ENCODE measurements at regions not wholly inside any gene's neighbourhood (a gene's known extent, or its start where the extent isn't known, plus 50 kb on each side); places are given as distances from the start of the nearest gene placed in this dataset.

DNA sequence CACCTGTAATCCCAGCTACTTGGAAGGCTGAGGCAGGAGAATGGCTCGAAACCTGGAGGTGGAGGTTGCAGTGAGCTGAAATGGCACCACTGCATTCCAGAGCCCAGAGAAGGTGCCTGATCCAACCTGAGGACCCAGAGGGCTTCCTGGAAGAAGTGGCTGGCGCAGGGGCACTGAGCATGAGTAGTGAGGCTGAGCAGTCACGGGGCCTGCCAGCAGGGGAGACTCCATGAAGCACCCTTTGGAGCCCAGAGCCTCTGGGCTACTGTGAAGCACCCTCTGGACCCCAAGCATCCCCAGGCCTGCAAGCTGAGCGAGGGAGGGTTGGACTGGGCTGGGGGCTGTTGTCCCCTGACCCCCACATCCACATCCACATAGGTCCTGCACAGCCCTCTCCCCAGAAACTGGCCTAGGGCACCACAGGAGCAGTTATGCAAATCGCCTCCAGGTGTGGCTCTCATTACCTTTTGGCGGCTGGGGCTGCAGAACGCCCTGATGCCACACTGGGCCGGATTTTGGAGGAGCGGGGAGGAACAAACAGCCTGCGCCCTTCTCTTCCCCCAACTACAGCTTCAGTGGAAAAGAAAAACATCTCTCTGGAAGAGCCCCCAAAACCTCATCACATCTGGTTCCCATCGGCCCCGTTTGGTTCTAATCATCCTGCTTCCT is 78.2 kb upstream of the TARDBP start:
- Mint-ChIP-seq H3K9me3 (no peaks in the 10 kb centered on the region), H3K27ac (no peak overlapping the region), H3K4me3 (no peak overlapping the region), H3K27me3 (ENCODE audit: low read depth) (no peaks in the 10 kb centered on the region), H3K36me3 (no peaks in the 10 kb centered on the region), H3K4me1 (peaks cover 18% of the 10 kb centered on the region)
- TF ChIP-seq, protein P1, sequence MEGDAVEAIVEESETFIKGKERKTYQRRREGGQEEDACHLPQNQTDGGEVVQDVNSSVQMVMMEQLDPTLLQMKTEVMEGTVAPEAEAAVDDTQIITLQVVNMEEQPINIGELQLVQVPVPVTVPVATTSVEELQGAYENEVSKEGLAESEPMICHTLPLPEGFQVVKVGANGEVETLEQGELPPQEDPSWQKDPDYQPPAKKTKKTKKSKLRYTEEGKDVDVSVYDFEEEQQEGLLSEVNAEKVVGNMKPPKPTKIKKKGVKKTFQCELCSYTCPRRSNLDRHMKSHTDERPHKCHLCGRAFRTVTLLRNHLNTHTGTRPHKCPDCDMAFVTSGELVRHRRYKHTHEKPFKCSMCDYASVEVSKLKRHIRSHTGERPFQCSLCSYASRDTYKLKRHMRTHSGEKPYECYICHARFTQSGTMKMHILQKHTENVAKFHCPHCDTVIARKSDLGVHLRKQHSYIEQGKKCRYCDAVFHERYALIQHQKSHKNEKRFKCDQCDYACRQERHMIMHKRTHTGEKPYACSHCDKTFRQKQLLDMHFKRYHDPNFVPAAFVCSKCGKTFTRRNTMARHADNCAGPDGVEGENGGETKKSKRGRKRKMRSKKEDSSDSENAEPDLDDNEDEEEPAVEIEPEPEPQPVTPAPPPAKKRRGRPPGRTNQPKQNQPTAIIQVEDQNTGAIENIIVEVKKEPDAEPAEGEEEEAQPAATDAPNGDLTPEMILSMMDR (IDR thresholded peaks at IDR 0.05; ENCODE audit: unreplicated experiment): no peak
- no peak for DNase-seq (ENCODE audit: low spot score in 2 of 2, unreplicated experiment in 2 of 2)

DNA sequence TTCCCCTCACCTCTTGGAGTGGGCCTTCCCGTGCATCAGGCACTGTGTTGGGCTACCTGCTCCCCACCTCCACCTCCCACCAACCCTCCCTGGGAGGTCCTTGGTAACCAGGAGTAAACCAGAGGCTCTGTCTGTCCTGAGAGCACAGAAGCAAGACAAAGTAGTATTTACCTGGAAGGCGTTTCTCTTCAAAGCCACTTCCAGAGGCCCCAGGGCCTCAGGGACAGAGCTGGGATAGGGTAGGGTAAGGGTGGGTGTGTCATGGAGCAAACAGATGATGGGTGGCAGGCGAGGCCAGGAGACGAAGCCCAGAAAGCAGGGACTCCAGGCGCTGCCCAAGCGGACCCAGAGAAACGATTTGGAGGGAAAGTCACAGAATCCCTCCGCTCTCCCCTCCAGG is 77.2 kb upstream of the TARDBP start:
- TF ChIP-seq, protein P1 (IDR thresholded peaks at IDR 0.05; ENCODE audit: unreplicated experiment): no peak
- no peak for DNase-seq (ENCODE audit: low spot score in 2 of 2, unreplicated experiment in 2 of 2)

DNA sequence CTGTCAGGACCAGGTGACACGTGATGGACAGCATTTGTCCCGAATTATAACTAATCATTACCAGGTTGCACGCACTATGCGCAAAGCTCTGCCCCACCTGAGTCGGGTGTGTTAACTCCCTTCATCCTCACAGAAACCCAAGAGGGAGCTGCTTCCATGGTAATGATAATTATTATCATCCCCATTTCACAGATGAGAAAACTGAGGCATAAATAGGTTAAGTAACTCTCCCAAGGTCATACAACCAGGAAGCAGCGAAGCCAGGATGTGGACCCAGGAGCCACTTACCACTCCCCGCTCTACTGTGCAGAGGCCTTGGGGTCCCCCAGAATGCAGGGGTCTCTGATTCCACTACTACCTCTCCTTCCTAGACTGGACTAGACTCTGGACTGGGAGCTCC is 76.7 kb upstream of the TARDBP start:
- no peak overlapping the region for H3K27ac Mint-ChIP-seq
- no peak for DNase-seq (ENCODE audit: low spot score in 2 of 2, unreplicated experiment in 2 of 2)
- no peak overlapping the region for H3K4me3 Mint-ChIP-seq

More for the DNA sequence above, 77.2 kb upstream of the TARDBP start:
- peaks cover 28% of the 10 kb centered on the region for H3K4me1 Mint-ChIP-seq
- no peak overlapping the region for H3K4me3 Mint-ChIP-seq
- no peaks in the 10 kb centered on the region for H3K36me3 Mint-ChIP-seq
- no peaks in the 10 kb centered on the region for H3K27me3 Mint-ChIP-seq (ENCODE audit: low read depth)
- H3K9me3 Mint-ChIP-seq: no peaks in the 10 kb centered on the region
- H3K27ac Mint-ChIP-seq: no peak overlapping the region

GRCh38 chr1:10936998-10937901 is 75.2 kb upstream of the TARDBP start:
- Mint-ChIP-seq H3K9me3 (no peaks in the 10 kb centered on the region), H3K36me3 (no peaks in the 10 kb centered on the region), H3K4me3 (no peak overlapping the region), H3K27me3 (ENCODE audit: low read depth) (peaks cover under 1% of the 10 kb centered on the region), H3K4me1 (peaks cover 42% of the 10 kb centered on the region), H3K27ac (peak overlapping the region; percentile 82)
- TF ChIP-seq, protein P1 (IDR thresholded peaks at IDR 0.05; ENCODE audit: unreplicated experiment): no peak
- DNase-seq (ENCODE audit: low spot score in 2 of 2, unreplicated experiment in 2 of 2): no peak

More for the DNA sequence above, 76.7 kb upstream of the TARDBP start:
- TF ChIP-seq, protein P1 (IDR thresholded peaks at IDR 0.05; ENCODE audit: unreplicated experiment): no peak
- Mint-ChIP-seq H3K36me3 (no peaks in the 10 kb centered on the region), H3K27me3 (ENCODE audit: low read depth) (no peaks in the 10 kb centered on the region), H3K4me1 (peaks cover 30% of the 10 kb centered on the region), H3K9me3 (no peaks in the 10 kb centered on the region)

GRCh38 chr1:10938741-10939417 is 73.6 kb upstream of the TARDBP start:
- Mint-ChIP-seq H3K9me3 (no peaks in the 10 kb centered on the region), H3K27me3 (ENCODE audit: low read depth) (peaks cover 16% of the 10 kb centered on the region), H3K27ac (no peak overlapping the region), H3K36me3 (no peaks in the 10 kb centered on the region), H3K4me3 (no peak overlapping the region), H3K4me1 (peaks cover 44% of the 10 kb centered on the region)
- TF ChIP-seq, protein P1 (IDR thresholded peaks at IDR 0.05; ENCODE audit: unreplicated experiment): no peak
- no peak for DNase-seq (ENCODE audit: low spot score in 2 of 2, unreplicated experiment in 2 of 2)

Measured in mesothelial cell of epicardium (in vitro differentiated cells).